Keratinocyte (primary cell): ENCODE measurements at regions not wholly inside any gene's neighbourhood (a gene's known extent, or its start where the extent isn't known, plus 50 kb on each side); places are given as distances from the start of the nearest gene placed in this dataset.
A peak's percentile ranks its signal among the peaks of the same experiment; 100 is the strongest.

Source experiments
- EZH2 ChIP-seq: IDR thresholded peaks from one replicate; pipeline ENCODE4 v1.6.1; 2012; ENCODE audit warnings: inconsistent platforms, mild to moderate bottlenecking, low read length, moderate library complexity
- TF ChIP-seq, protein P1 (sequence below), 3 experiments: IDR thresholded peaks in 1 of 3; conservative IDR thresholded peaks in 1 of 3; optimal IDR thresholded peaks in 1 of 3; 2 replicates in 2 of 3; 3 replicates in 1 of 3; pipeline versions ENCODE3 to v1.5.1; 2011; ENCODE audit warnings: low read length in 3 of 3, mild to moderate bottlenecking in 3 of 3, moderate library complexity in 2 of 3, control low read depth in 1 of 3, inconsistent platforms in 1 of 3; ENCODE audit not compliant: insufficient read depth in 2 of 3; ENCODE audit errors: extremely low read depth in 1 of 3

DNA sequence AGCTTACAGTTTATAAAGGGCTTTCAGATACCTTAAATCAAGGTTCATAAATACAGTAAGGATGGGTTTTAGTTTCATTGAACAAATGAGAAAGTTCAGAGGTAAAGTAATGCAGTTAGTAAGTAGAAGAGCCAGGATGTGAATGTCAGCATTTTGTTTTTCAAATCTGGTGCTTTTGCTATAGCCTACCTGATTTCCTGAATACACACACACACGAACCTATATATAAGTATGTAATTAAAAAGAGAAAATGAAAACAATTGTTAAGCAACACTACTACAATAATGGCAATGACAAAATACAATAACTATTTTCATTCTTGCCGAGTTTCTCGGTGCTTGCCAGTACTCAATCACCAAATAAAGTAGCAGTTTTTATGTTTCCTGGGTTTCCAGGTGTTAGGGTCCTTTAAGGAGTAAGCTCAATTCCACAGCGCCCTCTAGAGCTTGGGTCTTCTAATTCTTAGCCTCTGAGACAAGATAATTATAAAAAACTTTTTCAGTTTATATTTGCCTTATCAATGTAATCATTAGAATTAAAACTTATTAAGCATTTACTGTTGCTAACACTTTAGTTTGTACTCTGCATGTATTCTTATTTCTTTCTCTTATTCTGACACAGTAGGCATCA, 512.9 kb upstream of the ACVR2A start:
- TF ChIP-seq, protein P1, sequence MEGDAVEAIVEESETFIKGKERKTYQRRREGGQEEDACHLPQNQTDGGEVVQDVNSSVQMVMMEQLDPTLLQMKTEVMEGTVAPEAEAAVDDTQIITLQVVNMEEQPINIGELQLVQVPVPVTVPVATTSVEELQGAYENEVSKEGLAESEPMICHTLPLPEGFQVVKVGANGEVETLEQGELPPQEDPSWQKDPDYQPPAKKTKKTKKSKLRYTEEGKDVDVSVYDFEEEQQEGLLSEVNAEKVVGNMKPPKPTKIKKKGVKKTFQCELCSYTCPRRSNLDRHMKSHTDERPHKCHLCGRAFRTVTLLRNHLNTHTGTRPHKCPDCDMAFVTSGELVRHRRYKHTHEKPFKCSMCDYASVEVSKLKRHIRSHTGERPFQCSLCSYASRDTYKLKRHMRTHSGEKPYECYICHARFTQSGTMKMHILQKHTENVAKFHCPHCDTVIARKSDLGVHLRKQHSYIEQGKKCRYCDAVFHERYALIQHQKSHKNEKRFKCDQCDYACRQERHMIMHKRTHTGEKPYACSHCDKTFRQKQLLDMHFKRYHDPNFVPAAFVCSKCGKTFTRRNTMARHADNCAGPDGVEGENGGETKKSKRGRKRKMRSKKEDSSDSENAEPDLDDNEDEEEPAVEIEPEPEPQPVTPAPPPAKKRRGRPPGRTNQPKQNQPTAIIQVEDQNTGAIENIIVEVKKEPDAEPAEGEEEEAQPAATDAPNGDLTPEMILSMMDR (optimal IDR thresholded peaks at IDR 0.05 in 1 of 3, IDR thresholded peaks at IDR 0.05 in 1 of 3, conservative IDR thresholded peaks at IDR 0.05 in 1 of 3; ENCODE audit: extremely low read depth in 1 of 3, insufficient read depth in 2 of 3, low read length in 3 of 3): peak in 2 of 3 experiments; percentile 53 to 65
- no peak for TF ChIP-seq EZH2
